Omental fat pad (tissue), 3 donors: ENCODE measurements at regions not wholly inside any gene's neighbourhood (a gene's known extent, or its start where the extent isn't known, plus 50 kb on each side); places are given as distances from the start of the nearest gene placed in this dataset.
A peak's percentile ranks its signal among the peaks of the same experiment; 100 is the strongest.

ENCODE experiments used
- ATAC-seq: fragments of 150-250 bp; one replicate; pipeline ENCODE4 v1.9.1; 2016; ENCODE audit warnings: mild to moderate bottlenecking, moderate library complexity; ENCODE audit not compliant: low FRiP score
- DNase-seq: peaks from one replicate; pipeline ENCODE4 v3.0.0-alpha.2; 2019; ENCODE audit warnings: low spot score
- CTCF ChIP-seq, 3 donors: fragments of 450-650 bp; IDR thresholded peaks; one replicate each; pipeline ENCODE4 v1.5.1; 2016 to 2017; ENCODE audit warnings: antibody characterized with exemption in 3 of 3, mild to moderate bottlenecking in 3 of 3, moderate library complexity in 2 of 3

GRCh38 chr2:43054367-43054766 lies 172.0 kb downstream of the ZFP36L2 start:
- DNase-seq (no peak), ATAC-seq (no peak)
- TF ChIP-seq CTCF (IDR thresholded peaks at IDR 0.05): no peak

- no peak for TF ChIP-seq CTCF (IDR thresholded peaks at IDR 0.05)
- DNase-seq: no peak
- ATAC-seq: no peak
Observed at GRCh38 chr2:43052944-43053306, 173.5 kb downstream of the ZFP36L2 start.

GRCh38 chr2:43052204-43052943 lies 174.0 kb downstream of the ZFP36L2 start:
- no peak for ATAC-seq
- TF ChIP-seq CTCF (IDR thresholded peaks at IDR 0.05): no peak
- no peak for DNase-seq

- no peak for TF ChIP-seq CTCF (IDR thresholded peaks at IDR 0.05)
- peak; percentile 67 for ATAC-seq
- no peak for DNase-seq
Observed at GRCh38 chr2:43051338-43051737, 175.1 kb downstream of the ZFP36L2 start.

- DNase-seq (no peak), ATAC-seq (no peak)
- no peak for TF ChIP-seq CTCF (IDR thresholded peaks at IDR 0.05)
Observed at GRCh38 chr2:43050866-43051265, 175.5 kb downstream of the ZFP36L2 start.

- DNase-seq: no peak
- no peak for TF ChIP-seq CTCF (IDR thresholded peaks at IDR 0.05)
- no peak for ATAC-seq
Observed at GRCh38 chr2:43049836-43050801, 176.3 kb downstream of the ZFP36L2 start.
